Stomach (tissue), 4 donors: ENCODE measurements at regions not wholly inside any gene's neighbourhood (a gene's known extent, or its start where the extent isn't known, plus 50 kb on each side); places are given as distances from the start of the nearest gene placed in this dataset.

ENCODE experiments used
- EP300 ChIP-seq: sonication (generic); formaldehyde crosslinking; IDR thresholded peaks from one replicate; pipeline ENCODE4 v1.6.1; 2017; ENCODE audit warnings: antibody characterized with exemption
- POLR2A ChIP-seq, 4 donors: fragments of 450-650 bp; IDR thresholded peaks; one replicate each; pipeline ENCODE4 v1.6.1; 2016; ENCODE audit warnings: antibody characterized with exemption in 4 of 4, control low read depth in 2 of 4, mild to moderate bottlenecking in 1 of 4, moderate library complexity in 1 of 4
- POLR2AphosphoS5 ChIP-seq, 3 donors: sonication (generic); formaldehyde crosslinking; IDR thresholded peaks; one replicate each; pipeline ENCODE4 v1.6.1; 2016; ENCODE audit warnings: antibody characterized with exemption in 3 of 3
- TF ChIP-seq, protein P1 (sequence below), 7 experiments: fragments of 450-650 bp in 4 of 7; fragments of 200-600 bp in 3 of 7; sonication (generic) in 3 of 7; IDR thresholded peaks; one replicate each; pipeline ENCODE4 v1.5.1; 2016 to 2019; ENCODE audit warnings: antibody characterized with exemption in 7 of 7, control low read depth in 2 of 7, mild to moderate bottlenecking in 1 of 7

GRCh38 chr11:71369411-71369810 is 78.8 kb downstream of the DHCR7 start:
- no peak for TF ChIP-seq EP300
- TF ChIP-seq POLR2A (IDR thresholded peaks at IDR 0.05): no peak
- TF ChIP-seq, protein P1, sequence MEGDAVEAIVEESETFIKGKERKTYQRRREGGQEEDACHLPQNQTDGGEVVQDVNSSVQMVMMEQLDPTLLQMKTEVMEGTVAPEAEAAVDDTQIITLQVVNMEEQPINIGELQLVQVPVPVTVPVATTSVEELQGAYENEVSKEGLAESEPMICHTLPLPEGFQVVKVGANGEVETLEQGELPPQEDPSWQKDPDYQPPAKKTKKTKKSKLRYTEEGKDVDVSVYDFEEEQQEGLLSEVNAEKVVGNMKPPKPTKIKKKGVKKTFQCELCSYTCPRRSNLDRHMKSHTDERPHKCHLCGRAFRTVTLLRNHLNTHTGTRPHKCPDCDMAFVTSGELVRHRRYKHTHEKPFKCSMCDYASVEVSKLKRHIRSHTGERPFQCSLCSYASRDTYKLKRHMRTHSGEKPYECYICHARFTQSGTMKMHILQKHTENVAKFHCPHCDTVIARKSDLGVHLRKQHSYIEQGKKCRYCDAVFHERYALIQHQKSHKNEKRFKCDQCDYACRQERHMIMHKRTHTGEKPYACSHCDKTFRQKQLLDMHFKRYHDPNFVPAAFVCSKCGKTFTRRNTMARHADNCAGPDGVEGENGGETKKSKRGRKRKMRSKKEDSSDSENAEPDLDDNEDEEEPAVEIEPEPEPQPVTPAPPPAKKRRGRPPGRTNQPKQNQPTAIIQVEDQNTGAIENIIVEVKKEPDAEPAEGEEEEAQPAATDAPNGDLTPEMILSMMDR (IDR thresholded peaks at IDR 0.05): no peak
- no peak for TF ChIP-seq POLR2AphosphoS5 (IDR thresholded peaks at IDR 0.05)
